Neural cell (in vitro differentiated cells): ENCODE measurements at regions not wholly inside any gene's neighbourhood (a gene's known extent, or its start where the extent isn't known, plus 50 kb on each side); places are given as distances from the start of the nearest gene placed in this dataset.

Experiments
- H2AFZ ChIP-seq: fragments of 200-600, 300-800 bp; sonication (generic), shearing (Covaris generic); 2 replicates; pipeline ENCODE4 v1.6.0; 2014; ENCODE audit warnings: low read depth, mild to moderate bottlenecking, antibody characterized with exemption, low read length, moderate library complexity
- H3F3A ChIP-seq: fragments of 200-600 bp; shearing (Covaris generic); 2 replicates; pipeline ENCODE4 v1.6.1; 2016; ENCODE audit warnings: mild to moderate bottlenecking, moderate library complexity, mixed read lengths, antibody characterized with exemption, low read length; ENCODE audit not compliant: insufficient read depth, poor library complexity, severe bottlenecking
- H3K27ac ChIP-seq: fragments of 200-600, 300-800 bp; sonication (generic), shearing (Covaris generic); 2 replicates; pipeline ENCODE4 v1.5.1; 2014; ENCODE audit warnings: mild to moderate bottlenecking, low read length, moderate library complexity
- H3K27me3 ChIP-seq: fragments of 300-800, 200-600 bp; sonication (generic), shearing (Covaris generic); 2 replicates; pipeline ENCODE4 v1.6.0; 2014; ENCODE audit warnings: mild to moderate bottlenecking, low read depth, low read length, moderate library complexity; ENCODE audit not compliant: insufficient read depth
- H3K36me3 ChIP-seq: fragments of 300-800, 200-600 bp; sonication (generic), shearing (Covaris generic); 2 replicates; pipeline ENCODE4 v1.5.1; 2014; ENCODE audit warnings: mild to moderate bottlenecking, antibody characterized with exemption, low read length, moderate library complexity; ENCODE audit not compliant: insufficient read depth
- H3K4me2 ChIP-seq: fragments of 300-800, 200-600 bp; sonication (generic), shearing (Covaris generic); 2 replicates; pipeline ENCODE4 v1.6.0; 2014; ENCODE audit warnings: mild to moderate bottlenecking, low read length
- H3K4me3 ChIP-seq: fragments of 300-800, 200-600 bp; sonication (generic), shearing (Covaris generic); 2 replicates; pipeline ENCODE4 v1.5.1; 2014; ENCODE audit warnings: mild to moderate bottlenecking, low read length, moderate library complexity
- H3K79me2 ChIP-seq: fragments of 200-600 bp; shearing (Covaris generic); replicated peaks from 2 replicates; pipeline ENCODE4 v1.6.0; 2014; ENCODE audit warnings: mild to moderate bottlenecking, low read length, moderate library complexity; ENCODE audit not compliant: insufficient read depth
- H3K9ac ChIP-seq: fragments of 300-800, 200-600 bp; sonication (generic), shearing (Covaris generic); 2 replicates; pipeline ENCODE4 v1.6.1; 2016; ENCODE audit warnings: mild to moderate bottlenecking, low read length, mixed read lengths
- H3K9me2 ChIP-seq: fragments of 200-600 bp; shearing (Covaris generic); 2 replicates; pipeline ENCODE4 v1.6.1; 2016; ENCODE audit warnings: mild to moderate bottlenecking, low read length, mixed read lengths; ENCODE audit not compliant: insufficient read depth
- H3K9me3 ChIP-seq: fragments of 200-600, 300-800 bp; sonication (generic), shearing (Covaris generic); 2 replicates; pipeline ENCODE4 v1.6.1; 2016; ENCODE audit warnings: mild to moderate bottlenecking, mixed run types, low read length, moderate library complexity, mixed read lengths
- H4K20me1 ChIP-seq: fragments of 200-600 bp; shearing (Covaris generic); 2 replicates; pipeline ENCODE4 v1.6.1; 2016; ENCODE audit warnings: mild to moderate bottlenecking, mixed run types; ENCODE audit not compliant: insufficient read depth
- EP300 ChIP-seq: fragments of 450-650 bp; conservative IDR thresholded peaks from 2 replicates; pipeline ENCODE4 v1.6.1; 2014; ENCODE audit warnings: antibody characterized with exemption, mild to moderate bottlenecking, moderate library complexity; ENCODE audit not compliant: poor library complexity, severe bottlenecking
- EZH2 ChIP-seq: fragments of 200-600, 300-800 bp; shearing (Covaris generic), sonication (generic); IDR thresholded peaks from 2 replicates; pipeline ENCODE4 v1.6.1; 2014; ENCODE audit warnings: antibody characterized with exemption, low read length, borderline replicate concordance, mild to moderate bottlenecking; ENCODE audit not compliant: insufficient read depth, poor library complexity, severe bottlenecking
- MXI1 ChIP-seq: fragments of 450-650 bp; conservative IDR thresholded peaks from 2 replicates; pipeline ENCODE4 v1.6.1; 2014; ENCODE audit warnings: antibody characterized with exemption, mild to moderate bottlenecking; ENCODE audit not compliant: poor library complexity, severe bottlenecking
- POLR2AphosphoS5 ChIP-seq: IDR thresholded peaks from 2 replicates; pipeline ENCODE4 v1.6.1; 2012
- RAD21 ChIP-seq: fragments of 450-650 bp; conservative IDR thresholded peaks from 2 replicates; pipeline ENCODE4 v1.6.1; 2014; ENCODE audit warnings: antibody characterized with exemption, mild to moderate bottlenecking, moderate library complexity
- SMC3 ChIP-seq: fragments of 450-650 bp; conservative IDR thresholded peaks from 2 replicates; pipeline ENCODE4 v1.6.1; 2014; ENCODE audit warnings: antibody characterized with exemption, mild to moderate bottlenecking, moderate library complexity; ENCODE audit not compliant: poor library complexity
- TAF1 ChIP-seq: IDR thresholded peaks from 2 replicates; pipeline ENCODE4 v1.6.1; 2012; ENCODE audit warnings: low read depth
- TF ChIP-seq, protein P1 (sequence below): fragments of 450-650 bp; IDR thresholded peaks from 2 replicates; pipeline ENCODE4 v1.5.1; 2014; ENCODE audit warnings: antibody characterized with exemption, mild to moderate bottlenecking, moderate library complexity; ENCODE audit not compliant: poor library complexity, severe bottlenecking
- TF ChIP-seq, protein P2 (sequence below): IDR thresholded peaks from 2 replicates; pipeline ENCODE4 v1.6.1; 2012; ENCODE audit warnings: borderline replicate concordance

DNA sequence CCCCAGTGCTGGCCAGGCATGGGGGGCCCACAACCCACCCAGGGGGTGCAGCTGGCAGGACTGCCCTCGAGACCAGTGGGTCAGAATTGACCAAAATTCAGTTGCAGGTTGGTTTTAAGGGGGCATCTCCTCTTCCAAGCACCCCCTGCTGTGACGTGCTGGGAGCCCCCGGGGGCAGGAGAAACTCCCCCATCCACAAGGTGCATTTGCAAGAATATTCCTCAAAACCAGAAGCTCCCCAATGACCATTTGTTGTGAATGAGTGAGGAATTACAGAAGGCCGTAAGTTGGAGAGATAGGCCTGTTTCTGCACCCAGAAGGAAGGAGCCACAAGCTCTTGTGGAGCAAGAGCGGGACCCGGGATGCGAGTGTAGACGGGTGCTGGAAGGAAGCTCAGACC is 414.5 kb downstream of the BRD1 start:
- no peaks in the 10 kb centered on the region for H3K9me3 ChIP-seq
- H3K27ac ChIP-seq: no peak overlapping the region
- TF ChIP-seq, protein P1, sequence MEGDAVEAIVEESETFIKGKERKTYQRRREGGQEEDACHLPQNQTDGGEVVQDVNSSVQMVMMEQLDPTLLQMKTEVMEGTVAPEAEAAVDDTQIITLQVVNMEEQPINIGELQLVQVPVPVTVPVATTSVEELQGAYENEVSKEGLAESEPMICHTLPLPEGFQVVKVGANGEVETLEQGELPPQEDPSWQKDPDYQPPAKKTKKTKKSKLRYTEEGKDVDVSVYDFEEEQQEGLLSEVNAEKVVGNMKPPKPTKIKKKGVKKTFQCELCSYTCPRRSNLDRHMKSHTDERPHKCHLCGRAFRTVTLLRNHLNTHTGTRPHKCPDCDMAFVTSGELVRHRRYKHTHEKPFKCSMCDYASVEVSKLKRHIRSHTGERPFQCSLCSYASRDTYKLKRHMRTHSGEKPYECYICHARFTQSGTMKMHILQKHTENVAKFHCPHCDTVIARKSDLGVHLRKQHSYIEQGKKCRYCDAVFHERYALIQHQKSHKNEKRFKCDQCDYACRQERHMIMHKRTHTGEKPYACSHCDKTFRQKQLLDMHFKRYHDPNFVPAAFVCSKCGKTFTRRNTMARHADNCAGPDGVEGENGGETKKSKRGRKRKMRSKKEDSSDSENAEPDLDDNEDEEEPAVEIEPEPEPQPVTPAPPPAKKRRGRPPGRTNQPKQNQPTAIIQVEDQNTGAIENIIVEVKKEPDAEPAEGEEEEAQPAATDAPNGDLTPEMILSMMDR: no peak
- TF ChIP-seq RAD21 (no peak), POLR2AphosphoS5 (no peak), TAF1 (no peak), EP300 (no peak), SMC3 (no peak), MXI1 (no peak), EZH2 (no peak)
- TF ChIP-seq, protein P2, sequence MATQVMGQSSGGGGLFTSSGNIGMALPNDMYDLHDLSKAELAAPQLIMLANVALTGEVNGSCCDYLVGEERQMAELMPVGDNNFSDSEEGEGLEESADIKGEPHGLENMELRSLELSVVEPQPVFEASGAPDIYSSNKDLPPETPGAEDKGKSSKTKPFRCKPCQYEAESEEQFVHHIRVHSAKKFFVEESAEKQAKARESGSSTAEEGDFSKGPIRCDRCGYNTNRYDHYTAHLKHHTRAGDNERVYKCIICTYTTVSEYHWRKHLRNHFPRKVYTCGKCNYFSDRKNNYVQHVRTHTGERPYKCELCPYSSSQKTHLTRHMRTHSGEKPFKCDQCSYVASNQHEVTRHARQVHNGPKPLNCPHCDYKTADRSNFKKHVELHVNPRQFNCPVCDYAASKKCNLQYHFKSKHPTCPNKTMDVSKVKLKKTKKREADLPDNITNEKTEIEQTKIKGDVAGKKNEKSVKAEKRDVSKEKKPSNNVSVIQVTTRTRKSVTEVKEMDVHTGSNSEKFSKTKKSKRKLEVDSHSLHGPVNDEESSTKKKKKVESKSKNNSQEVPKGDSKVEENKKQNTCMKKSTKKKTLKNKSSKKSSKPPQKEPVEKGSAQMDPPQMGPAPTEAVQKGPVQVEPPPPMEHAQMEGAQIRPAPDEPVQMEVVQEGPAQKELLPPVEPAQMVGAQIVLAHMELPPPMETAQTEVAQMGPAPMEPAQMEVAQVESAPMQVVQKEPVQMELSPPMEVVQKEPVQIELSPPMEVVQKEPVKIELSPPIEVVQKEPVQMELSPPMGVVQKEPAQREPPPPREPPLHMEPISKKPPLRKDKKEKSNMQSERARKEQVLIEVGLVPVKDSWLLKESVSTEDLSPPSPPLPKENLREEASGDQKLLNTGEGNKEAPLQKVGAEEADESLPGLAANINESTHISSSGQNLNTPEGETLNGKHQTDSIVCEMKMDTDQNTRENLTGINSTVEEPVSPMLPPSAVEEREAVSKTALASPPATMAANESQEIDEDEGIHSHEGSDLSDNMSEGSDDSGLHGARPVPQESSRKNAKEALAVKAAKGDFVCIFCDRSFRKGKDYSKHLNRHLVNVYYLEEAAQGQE: no peak
- no peaks in the 10 kb centered on the region for H3K27me3 ChIP-seq
- H3K9ac ChIP-seq: no peak overlapping the region
- H3K36me3 ChIP-seq: no peaks in the 10 kb centered on the region
- H3K4me3 ChIP-seq: no peak overlapping the region
- H3K9me2 ChIP-seq: no peaks in the 10 kb centered on the region
- no peak overlapping the region for H3K4me2 ChIP-seq
- H2AFZ ChIP-seq: no peak overlapping the region
- H3K79me2 ChIP-seq: no peaks in the 10 kb centered on the region
- H4K20me1 ChIP-seq: no peaks in the 10 kb centered on the region
- no peaks in the 10 kb centered on the region for H3F3A ChIP-seq

DNA sequence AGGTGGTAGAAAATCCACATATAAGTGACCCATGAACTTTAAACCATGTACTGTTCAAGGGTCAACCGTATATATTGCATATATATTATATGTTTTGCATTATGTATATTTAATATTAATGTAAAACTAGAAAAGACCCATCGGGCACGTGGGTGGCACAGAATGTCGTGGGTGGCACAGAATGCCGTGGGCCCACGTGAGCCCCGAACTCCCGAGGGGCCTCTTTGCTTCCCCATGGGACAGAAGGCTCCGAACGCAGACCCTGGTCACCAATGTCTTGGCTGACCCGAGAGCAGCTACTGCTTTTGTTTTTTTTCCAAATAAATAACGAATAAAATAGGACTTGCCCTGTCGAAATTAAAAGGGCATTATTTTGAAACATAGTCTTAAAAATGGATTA is 415.4 kb downstream of the BRD1 start:
- TF ChIP-seq, protein P1: no peak
- TF ChIP-seq RAD21 (no peak), EZH2 (no peak), EP300 (no peak)
- H3K79me2 ChIP-seq: no peaks in the 10 kb centered on the region
- no peaks in the 10 kb centered on the region for H3K9me3 ChIP-seq
- H3K27ac ChIP-seq: no peak overlapping the region
- no peaks in the 10 kb centered on the region for H3K9me2 ChIP-seq
- no peaks in the 10 kb centered on the region for H3F3A ChIP-seq
- no peak overlapping the region for H2AFZ ChIP-seq
- H4K20me1 ChIP-seq: no peaks in the 10 kb centered on the region
- no peak overlapping the region for H3K4me2 ChIP-seq
- no peak overlapping the region for H3K9ac ChIP-seq
- no peaks in the 10 kb centered on the region for H3K27me3 ChIP-seq
- no peaks in the 10 kb centered on the region for H3K36me3 ChIP-seq
- no peak overlapping the region for H3K4me3 ChIP-seq
